ENCODE measurements at regions not wholly inside any gene's neighbourhood (a gene's known extent, or its start where the extent isn't known, plus 50 kb on each side); places are given as distances from the start of the nearest gene placed in this dataset.

DNA sequence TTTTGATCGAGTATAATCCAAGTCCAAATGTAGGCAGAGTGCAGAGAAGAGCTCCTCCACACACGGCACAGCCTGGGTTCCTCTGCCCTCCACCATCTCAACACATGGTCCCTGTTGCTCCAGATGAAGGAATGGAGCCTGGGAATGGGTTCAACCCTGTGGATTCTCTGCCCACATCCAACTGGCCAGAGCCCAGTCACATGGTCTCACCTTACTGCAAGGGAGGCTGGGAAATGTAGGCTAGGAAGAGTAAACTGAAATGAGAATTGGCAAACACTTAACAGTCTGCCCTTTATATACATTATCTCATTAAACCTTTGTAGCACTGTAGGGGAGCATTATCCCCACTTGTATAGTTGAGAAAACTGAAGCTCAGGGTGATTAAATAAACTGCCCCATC is 60.1 kb upstream of the RAB4A start:
- TF ChIP-seq, protein P1, sequence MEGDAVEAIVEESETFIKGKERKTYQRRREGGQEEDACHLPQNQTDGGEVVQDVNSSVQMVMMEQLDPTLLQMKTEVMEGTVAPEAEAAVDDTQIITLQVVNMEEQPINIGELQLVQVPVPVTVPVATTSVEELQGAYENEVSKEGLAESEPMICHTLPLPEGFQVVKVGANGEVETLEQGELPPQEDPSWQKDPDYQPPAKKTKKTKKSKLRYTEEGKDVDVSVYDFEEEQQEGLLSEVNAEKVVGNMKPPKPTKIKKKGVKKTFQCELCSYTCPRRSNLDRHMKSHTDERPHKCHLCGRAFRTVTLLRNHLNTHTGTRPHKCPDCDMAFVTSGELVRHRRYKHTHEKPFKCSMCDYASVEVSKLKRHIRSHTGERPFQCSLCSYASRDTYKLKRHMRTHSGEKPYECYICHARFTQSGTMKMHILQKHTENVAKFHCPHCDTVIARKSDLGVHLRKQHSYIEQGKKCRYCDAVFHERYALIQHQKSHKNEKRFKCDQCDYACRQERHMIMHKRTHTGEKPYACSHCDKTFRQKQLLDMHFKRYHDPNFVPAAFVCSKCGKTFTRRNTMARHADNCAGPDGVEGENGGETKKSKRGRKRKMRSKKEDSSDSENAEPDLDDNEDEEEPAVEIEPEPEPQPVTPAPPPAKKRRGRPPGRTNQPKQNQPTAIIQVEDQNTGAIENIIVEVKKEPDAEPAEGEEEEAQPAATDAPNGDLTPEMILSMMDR (IDR thresholded peaks at IDR 0.05), result no peak
- TF ChIP-seq EP300 (IDR thresholded peaks at IDR 0.05), result no peak
- no peak for TF ChIP-seq POLR2AphosphoS5 (IDR thresholded peaks at IDR 0.05)
- no peak for TF ChIP-seq POLR2A (IDR thresholded peaks at IDR 0.05)

Measured in upper lobe of left lung (tissue), 4 donors.